HL-60 (cell line): ENCODE measurements at regions not wholly inside any gene's neighbourhood (a gene's known extent, or its start where the extent isn't known, plus 50 kb on each side); places are given as distances from the start of the nearest gene placed in this dataset.

Experiments used
- DNase-seq, 2 experiments: peaks; one replicate each; pipeline ENCODE4 v3.0.0-alpha.2; 2010 to 2020; ENCODE audit warnings: low read depth in 1 of 2, low spot score in 1 of 2
- H3K27ac ChIP-seq: fragments of 250-450 bp; sonication (Bioruptor Pico); replicated peaks from 2 replicates; pipeline ENCODE4 v1.5.1; 2020; ENCODE audit warnings: mild to moderate bottlenecking, moderate library complexity
- H3K27me3 ChIP-seq: fragments of 250-450 bp; sonication (Bioruptor Pico); 2 replicates; pipeline ENCODE4 v1.5.1; 2021; ENCODE audit warnings: mild to moderate bottlenecking, moderate library complexity; ENCODE audit not compliant: insufficient read depth, poor library complexity, severe bottlenecking
- H3K4me3 ChIP-seq: replicated peaks from 2 replicates; pipeline ENCODE4 v1.5.1; 2011; ENCODE audit warnings: mild to moderate bottlenecking, control low read depth, low read length; ENCODE audit not compliant: insufficient read depth
- GABPA ChIP-seq: IDR thresholded peaks from 2 replicates; pipeline ENCODE4 v1.6.1; 2012; ENCODE audit warnings: low read depth
- POLR2AphosphoS5 ChIP-seq: IDR thresholded peaks from 2 replicates; pipeline ENCODE4 v1.6.1; 2012; ENCODE audit warnings: low read depth
- SPI1 ChIP-seq: IDR thresholded peaks from 2 replicates; pipeline ENCODE4 v1.6.1; 2012; ENCODE audit warnings: low read depth, mild to moderate bottlenecking, borderline replicate concordance
- TF ChIP-seq, protein P1 (sequence below): IDR thresholded peaks from 2 replicates; pipeline ENCODE4 v1.6.1; 2012; ENCODE audit warnings: low read depth; ENCODE audit not compliant: insufficient replicate concordance
- TF ChIP-seq, protein P2 (sequence below): IDR thresholded peaks from one replicate; pipeline ENCODE4 v1.5.1; 2011; ENCODE audit warnings: low read length, control low read depth, inconsistent platforms; ENCODE audit not compliant: insufficient read depth

DNA sequence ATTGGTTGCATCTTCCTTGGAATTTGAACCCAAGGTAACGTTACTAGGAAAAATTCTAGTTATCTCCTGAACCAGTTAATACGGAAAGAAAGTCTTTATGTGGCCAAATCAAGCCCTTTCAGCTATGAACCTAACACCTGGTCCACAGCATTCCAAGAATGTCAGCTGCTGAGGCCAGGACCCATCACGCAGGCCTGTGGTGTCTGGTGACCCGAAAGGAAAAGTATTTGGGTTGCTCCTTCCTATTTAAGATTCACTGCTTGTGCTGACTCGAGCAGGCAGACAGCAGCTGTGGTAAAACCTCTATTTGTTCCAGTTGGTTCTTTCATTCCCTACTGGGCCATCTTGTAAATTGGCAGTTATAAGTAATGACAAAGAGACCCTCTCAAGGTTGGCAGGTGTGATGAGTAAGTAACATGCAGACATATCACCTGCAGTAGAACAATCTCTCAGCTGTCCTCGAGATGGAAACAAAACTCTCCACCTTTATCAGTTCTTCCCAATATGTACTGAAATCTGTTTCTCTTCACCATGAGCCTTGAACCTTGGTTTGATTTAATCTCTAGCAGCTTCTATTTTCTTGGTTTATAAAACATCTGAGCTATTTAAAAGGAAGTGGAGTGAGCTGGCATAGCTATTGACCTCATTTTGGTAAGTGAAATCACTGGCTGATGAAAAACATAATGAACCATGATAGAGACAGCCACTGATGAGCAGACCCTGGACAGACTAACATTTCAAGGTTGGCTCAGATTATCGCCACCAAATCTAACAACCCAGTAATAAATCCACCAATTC is 182.1 kb upstream of the SMIM31 start:
- Histone ChIP-seq H3K4me3 (no peak overlapping the region), H3K27me3 (no peaks in the 10 kb centered on the region), H3K27ac (no peak overlapping the region)
- TF ChIP-seq, protein P1, sequence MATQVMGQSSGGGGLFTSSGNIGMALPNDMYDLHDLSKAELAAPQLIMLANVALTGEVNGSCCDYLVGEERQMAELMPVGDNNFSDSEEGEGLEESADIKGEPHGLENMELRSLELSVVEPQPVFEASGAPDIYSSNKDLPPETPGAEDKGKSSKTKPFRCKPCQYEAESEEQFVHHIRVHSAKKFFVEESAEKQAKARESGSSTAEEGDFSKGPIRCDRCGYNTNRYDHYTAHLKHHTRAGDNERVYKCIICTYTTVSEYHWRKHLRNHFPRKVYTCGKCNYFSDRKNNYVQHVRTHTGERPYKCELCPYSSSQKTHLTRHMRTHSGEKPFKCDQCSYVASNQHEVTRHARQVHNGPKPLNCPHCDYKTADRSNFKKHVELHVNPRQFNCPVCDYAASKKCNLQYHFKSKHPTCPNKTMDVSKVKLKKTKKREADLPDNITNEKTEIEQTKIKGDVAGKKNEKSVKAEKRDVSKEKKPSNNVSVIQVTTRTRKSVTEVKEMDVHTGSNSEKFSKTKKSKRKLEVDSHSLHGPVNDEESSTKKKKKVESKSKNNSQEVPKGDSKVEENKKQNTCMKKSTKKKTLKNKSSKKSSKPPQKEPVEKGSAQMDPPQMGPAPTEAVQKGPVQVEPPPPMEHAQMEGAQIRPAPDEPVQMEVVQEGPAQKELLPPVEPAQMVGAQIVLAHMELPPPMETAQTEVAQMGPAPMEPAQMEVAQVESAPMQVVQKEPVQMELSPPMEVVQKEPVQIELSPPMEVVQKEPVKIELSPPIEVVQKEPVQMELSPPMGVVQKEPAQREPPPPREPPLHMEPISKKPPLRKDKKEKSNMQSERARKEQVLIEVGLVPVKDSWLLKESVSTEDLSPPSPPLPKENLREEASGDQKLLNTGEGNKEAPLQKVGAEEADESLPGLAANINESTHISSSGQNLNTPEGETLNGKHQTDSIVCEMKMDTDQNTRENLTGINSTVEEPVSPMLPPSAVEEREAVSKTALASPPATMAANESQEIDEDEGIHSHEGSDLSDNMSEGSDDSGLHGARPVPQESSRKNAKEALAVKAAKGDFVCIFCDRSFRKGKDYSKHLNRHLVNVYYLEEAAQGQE, result no peak
- TF ChIP-seq SPI1 (no peak), POLR2AphosphoS5 (no peak), GABPA (no peak)
- TF ChIP-seq, protein P2, sequence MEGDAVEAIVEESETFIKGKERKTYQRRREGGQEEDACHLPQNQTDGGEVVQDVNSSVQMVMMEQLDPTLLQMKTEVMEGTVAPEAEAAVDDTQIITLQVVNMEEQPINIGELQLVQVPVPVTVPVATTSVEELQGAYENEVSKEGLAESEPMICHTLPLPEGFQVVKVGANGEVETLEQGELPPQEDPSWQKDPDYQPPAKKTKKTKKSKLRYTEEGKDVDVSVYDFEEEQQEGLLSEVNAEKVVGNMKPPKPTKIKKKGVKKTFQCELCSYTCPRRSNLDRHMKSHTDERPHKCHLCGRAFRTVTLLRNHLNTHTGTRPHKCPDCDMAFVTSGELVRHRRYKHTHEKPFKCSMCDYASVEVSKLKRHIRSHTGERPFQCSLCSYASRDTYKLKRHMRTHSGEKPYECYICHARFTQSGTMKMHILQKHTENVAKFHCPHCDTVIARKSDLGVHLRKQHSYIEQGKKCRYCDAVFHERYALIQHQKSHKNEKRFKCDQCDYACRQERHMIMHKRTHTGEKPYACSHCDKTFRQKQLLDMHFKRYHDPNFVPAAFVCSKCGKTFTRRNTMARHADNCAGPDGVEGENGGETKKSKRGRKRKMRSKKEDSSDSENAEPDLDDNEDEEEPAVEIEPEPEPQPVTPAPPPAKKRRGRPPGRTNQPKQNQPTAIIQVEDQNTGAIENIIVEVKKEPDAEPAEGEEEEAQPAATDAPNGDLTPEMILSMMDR, result no peak
- no peak for DNase-seq

DNA sequence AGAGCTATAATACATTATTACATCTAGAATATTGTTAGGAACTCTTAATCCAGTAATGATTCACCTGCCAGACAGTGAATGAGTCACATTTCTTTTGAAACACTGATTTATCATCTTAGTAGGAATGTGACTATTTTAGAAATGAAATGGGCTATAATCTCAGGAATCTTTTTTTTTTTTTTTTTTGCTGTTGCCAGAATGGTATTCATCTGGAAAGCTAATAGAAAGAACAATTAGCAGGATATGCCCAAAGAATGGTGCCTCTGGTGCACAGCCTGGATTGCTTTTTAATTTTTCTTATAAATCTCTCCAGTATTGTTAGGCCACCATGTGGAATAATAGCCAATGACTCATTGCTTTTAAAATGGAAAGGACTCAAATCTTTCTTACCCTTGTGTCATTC is 181.1 kb upstream of the SMIM31 start:
- no peaks in the 10 kb centered on the region for H3K27me3 ChIP-seq
- TF ChIP-seq, protein P1, result no peak
- TF ChIP-seq POLR2AphosphoS5 (no peak), SPI1 (no peak), GABPA (no peak)
- TF ChIP-seq, protein P2, result no peak
- H3K27ac ChIP-seq, result no peak overlapping the region
- no peak for DNase-seq
- H3K4me3 ChIP-seq, result no peak overlapping the region

DNA sequence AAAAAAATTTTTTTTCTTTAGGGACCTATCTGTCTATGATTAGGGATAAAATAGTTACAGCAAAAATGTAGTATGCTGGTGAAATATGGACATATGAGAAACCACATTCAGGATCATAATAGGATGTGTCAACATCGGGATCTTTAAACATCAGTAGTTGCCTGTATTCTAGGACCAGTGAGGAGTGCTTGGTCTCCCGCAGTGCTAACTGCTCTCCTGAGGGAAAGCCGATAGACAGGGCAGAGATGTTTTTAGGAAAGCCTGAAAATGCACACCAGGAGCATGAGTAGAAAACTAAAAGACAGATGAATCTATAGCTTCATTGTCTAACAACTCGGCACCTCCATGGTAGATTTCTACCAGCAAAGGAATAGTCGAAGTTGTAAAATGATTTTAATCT is 178.1 kb upstream of the SMIM31 start:
- no peak for DNase-seq

More for the DNA sequence above, 178.1 kb upstream of the SMIM31 start:
- H3K27me3 ChIP-seq, result no peaks in the 10 kb centered on the region
- TF ChIP-seq, protein P2, result no peak
- TF ChIP-seq POLR2AphosphoS5, result no peak
- no peak overlapping the region for H3K4me3 ChIP-seq
- no peak overlapping the region for H3K27ac ChIP-seq
